GM18870 (cell line): ENCODE measurements at regions not wholly inside any gene's neighbourhood (a gene's known extent, or its start where the extent isn't known, plus 50 kb on each side); places are given as distances from the start of the nearest gene placed in this dataset.
A peak's percentile ranks its signal among the peaks of the same experiment; 100 is the strongest.

Experiments used
- ATAC-seq: cut with Tn5 transposase; IDR thresholded peaks from one replicate; pipeline ENCODE4 v1.9.1; 2021; ENCODE audit warnings: moderate library complexity; ENCODE audit not compliant: unreplicated experiment

DNA sequence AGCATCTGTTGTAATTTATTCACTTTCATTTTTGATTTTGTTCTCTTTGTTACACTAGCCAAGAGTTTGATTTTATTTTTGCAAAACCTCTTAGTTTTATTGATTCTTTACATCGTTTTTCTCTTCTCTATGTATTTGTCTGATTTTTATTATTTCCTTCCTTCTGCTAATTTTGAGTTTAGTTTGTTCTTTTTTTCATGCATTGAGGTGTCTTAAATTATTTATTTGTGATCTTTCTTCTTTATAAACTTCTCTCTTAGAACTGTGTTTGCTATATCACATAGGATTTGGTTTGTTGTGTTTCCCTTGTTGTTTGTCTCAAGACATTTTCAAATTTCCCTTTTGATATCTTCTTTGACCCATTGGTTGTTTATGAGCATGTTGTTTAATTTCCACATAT, 51.7 kb upstream of the NFKBIA start:
- no peak for ATAC-seq

DNA sequence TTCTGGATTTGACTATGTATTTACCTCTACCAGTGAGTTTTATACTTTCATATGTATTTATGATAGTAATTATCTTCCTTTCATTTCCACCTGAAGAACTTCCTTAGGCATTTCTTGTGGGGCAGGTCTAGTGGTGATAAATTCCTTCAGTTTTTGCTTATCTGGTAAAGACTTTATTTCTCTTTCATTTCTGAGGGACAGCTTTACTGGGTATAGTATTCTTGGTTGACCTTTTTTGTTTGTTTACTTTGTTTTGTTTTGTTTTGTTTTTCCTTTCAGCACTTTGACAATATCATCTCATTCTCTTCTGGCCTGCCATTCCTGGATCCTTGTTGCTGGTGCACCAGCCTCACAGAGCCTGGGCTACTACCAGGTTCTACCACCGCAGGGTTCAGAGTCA, 53.9 kb upstream of the NFKBIA start:
- no peak for ATAC-seq

DNA sequence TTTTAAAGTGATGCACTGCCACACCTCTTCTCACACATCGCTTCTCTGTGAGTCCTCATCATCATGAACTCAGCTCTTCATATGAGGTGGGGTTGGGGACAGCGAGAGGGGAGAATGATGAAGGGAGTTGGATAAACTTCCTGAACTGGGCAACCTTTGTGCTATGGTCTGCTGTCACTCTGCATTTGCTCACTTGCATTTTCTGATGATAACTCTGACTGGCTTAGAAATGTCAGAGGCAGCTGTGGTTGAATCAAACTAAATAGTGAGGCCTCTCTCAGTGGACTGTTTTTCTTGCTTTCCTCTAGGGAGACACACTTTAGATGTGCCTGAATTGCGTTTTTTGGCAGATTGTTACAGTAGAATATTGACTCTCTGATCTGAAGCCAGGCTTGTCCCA, 55.2 kb upstream of the NFKBIA start:
- no peak for ATAC-seq

DNA sequence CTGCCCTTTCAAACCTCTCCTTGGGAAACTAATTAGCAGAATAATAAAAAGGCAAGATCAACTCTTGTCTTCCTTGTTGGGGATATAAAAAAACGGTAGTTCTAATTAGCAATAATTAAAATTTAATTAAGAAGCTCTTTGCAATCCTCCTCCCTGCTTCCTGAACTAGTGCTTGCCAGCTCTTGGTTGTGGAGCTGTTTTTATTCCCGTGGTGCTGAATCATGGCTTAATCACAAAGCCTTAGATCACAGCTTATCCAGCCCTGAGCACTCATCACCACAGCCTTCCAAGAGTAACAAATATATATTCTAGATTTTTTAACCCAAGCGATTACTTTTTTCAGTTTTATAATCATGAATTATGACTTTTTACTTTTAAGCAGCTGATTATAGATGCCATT, 63.2 kb upstream of the INSM2 start:
- no peak for ATAC-seq

DNA sequence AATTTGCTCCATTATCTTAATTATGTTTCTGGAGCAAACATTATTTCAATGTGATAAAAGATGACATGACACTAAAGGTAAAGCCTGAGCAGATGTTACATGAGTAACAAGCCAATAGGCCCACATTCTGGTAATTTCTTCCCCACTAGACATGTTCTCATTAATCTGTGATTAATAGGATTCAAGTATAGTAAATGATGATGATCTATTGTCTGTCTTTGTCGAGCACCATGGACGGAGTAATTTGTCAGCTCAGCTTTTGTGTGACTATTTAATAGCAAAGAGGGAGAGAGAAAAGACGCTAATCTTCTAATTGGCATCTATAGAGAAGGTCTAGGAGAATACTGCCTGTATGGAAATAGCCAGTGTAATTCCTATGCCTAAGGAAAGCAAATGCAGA, 62.2 kb upstream of the INSM2 start:
- ATAC-seq, result no peak

DNA sequence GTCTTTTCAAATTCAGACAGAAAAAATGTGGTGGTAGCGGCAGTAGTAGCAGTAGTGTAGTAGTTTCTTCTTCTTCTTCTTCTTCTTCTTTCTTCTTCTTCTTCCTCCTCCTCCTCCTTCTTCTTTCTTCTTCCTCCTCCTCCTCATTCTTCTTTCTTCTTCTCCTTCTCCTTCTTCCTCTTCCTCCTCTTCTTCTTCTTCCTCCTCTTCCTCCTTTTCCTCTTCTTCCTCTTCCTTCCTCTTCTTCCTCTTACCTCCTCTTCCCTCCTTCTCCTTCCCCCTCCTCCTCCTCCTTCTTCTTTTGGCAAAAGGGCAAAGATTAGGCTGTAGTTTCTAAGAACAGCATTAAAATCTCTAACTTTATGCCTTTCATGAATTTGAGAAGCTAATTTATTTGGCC, 59.6 kb upstream of the INSM2 start:
- no peak for ATAC-seq

DNA sequence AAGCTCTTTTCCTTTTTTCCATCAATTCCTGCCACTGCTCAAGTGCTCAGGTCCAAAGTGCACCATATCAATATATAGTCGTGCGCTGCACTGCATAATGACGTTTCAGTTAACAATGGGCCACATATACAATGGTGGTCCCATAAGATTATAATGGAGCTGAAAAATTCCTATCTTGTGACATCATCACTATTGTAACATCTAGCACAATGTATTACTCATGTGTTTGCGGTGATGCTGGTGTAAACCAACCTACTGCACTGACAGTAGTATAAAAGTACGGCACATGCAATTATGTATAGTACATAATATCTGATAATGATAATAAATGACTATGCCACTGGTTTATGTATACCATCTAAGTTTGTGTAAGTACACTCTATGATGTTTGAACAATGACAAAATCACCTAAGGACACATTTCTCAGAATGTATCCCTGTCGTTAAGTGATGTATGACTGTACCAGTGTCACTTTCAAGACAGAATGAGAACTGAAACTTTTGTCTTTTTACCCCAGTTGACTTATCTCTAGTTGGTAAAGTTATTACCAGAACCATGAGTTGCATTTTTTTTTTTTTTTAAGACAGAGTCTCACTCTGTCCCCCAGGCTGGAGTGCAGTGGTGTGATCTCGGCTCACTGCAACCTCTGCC, 53.7 kb upstream of the INSM2 start:
- ATAC-seq, result peak; percentile 89

DNA sequence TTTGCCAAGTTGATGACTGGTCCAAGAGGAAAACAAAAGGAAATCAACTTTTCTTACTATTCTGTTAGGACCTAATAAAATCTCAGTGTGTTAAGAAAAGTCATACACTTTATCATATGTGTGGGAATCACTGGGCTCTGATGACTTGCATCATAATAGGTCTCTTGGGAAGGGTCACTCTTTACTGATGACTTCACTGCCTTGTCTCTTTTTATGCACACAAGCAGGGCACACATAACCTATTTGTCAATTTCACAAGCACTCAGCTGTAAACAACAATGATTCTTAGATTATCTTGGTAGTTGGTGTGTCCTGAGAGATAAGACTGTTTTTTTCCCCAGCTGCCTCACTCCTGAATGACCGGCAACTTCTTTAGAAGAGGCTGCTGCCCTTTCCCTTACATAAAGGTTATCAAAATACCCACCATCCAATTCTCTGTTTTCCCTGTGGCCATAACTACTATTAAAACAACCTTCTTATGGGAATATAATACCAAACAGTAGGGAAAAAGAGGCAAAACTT, 50.9 kb upstream of the INSM2 start:
- ATAC-seq, result no peak
